ENCODE measurements at regions not wholly inside any gene's neighbourhood (a gene's known extent, or its start where the extent isn't known, plus 50 kb on each side); places are given as distances from the start of the nearest gene placed in this dataset.
"Not testable (repeated sequence)": the region's sequence is repeated elsewhere in the genome, so short reads cannot be mapped to it uniquely, and the experiment has no call there.

- DNase-seq = no peak
These were observed 152.5 kb downstream of the C12orf75 start for GRCh38 chr12:105482951-105483350.

GRCh38 chr12:105483691-105484090, 153.2 kb downstream of the C12orf75 start:
- DNase-seq = no peak

GRCh38 chr12:105485321-105485910, 154.9 kb downstream of the C12orf75 start:
- no peak for DNase-seq

GRCh38 chr12:105485921-105486320, 155.4 kb downstream of the C12orf75 start:
- DNase-seq = no peak

GRCh38 chr12:105487963-105488362, 157.5 kb downstream of the C12orf75 start:
- DNase-seq = no peak

- no peak for DNase-seq
These were observed 162.4 kb downstream of the C12orf75 start for GRCh38 chr12:105492591-105493545.

GRCh38 chr12:105499205-105499604, 168.7 kb downstream of the C12orf75 start:
- no peak for DNase-seq

- DNase-seq = not testable (repeated sequence)
These were observed 170.2 kb downstream of the C12orf75 start for GRCh38 chr12:105500676-105501075.

- DNase-seq = no peak
These were observed 172.0 kb downstream of the C12orf75 start for GRCh38 chr12:105502426-105502930.

- DNase-seq = no peak
These were observed 173.1 kb downstream of the C12orf75 start for GRCh38 chr12:105503619-105504018.

GRCh38 chr12:105504286-105504685, 173.8 kb downstream of the C12orf75 start:
- DNase-seq = no peak

GRCh38 chr12:105506678-105507310, 176.3 kb downstream of the C12orf75 start:
- no peak for DNase-seq

GRCh38 chr12:105507311-105508038, 177.0 kb downstream of the C12orf75 start:
- no peak for DNase-seq

- DNase-seq = no peak
These were observed 177.6 kb downstream of the C12orf75 start for GRCh38 chr12:105508096-105508495.

GRCh38 chr12:105510526-105510925, 180.0 kb downstream of the C12orf75 start:
- no peak for DNase-seq

- not testable (repeated sequence) for DNase-seq
These were observed 182.4 kb downstream of the C12orf75 start for GRCh38 chr12:105512861-105513260.

- no peak for DNase-seq
These were observed 191.8 kb downstream of the C12orf75 start for GRCh38 chr12:105522166-105522825.

GRCh38 chr12:105523164-105524057, 192.9 kb downstream of the C12orf75 start:
- DNase-seq = no peak

GRCh38 chr12:105524961-105525360, 194.5 kb downstream of the C12orf75 start:
- DNase-seq = no peak

- no peak for DNase-seq
These were observed 203.6 kb downstream of the C12orf75 start for GRCh38 chr12:105534068-105534467.

GRCh38 chr12:105535033-105535432, 204.5 kb downstream of the C12orf75 start:
- not testable (repeated sequence) for DNase-seq
